OCI-LY1 (cell line): ENCODE measurements at regions not wholly inside any gene's neighbourhood (a gene's known extent, or its start where the extent isn't known, plus 50 kb on each side); places are given as distances from the start of the nearest gene placed in this dataset.

ENCODE experiments used
- H2AFZ ChIP-seq: fragments of 200-600 bp; sonication (generic), shearing (Covaris generic); 2 replicates; pipeline ENCODE4 v1.6.0; 2014; ENCODE audit warnings: antibody characterized with exemption, mild to moderate bottlenecking, low read length
- H3F3A ChIP-seq: fragments of 200-600 bp; sonication (generic), shearing (Covaris generic); 2 replicates; pipeline ENCODE4 v1.6.0; 2014; ENCODE audit warnings: mild to moderate bottlenecking, antibody characterized with exemption, low read length, moderate library complexity; ENCODE audit not compliant: insufficient read depth
- H3K27ac ChIP-seq: fragments of 200-600 bp; sonication (generic); 2 replicates; pipeline ENCODE4 v1.5.1; 2014; ENCODE audit warnings: low read length, mixed run types, mild to moderate bottlenecking, low read depth; ENCODE audit not compliant: poor library complexity, severe bottlenecking
- H3K27me3 ChIP-seq: fragments of 200-600 bp; sonication (generic); 2 replicates; pipeline ENCODE4 v1.6.0; 2014; ENCODE audit warnings: antibody characterized with exemption, mild to moderate bottlenecking, low read length, moderate library complexity; ENCODE audit not compliant: insufficient read depth
- H3K36me3 ChIP-seq: fragments of 200-600 bp; sonication (generic); 2 replicates; pipeline ENCODE4 v1.6.1; 2014; ENCODE audit warnings: mild to moderate bottlenecking, antibody characterized with exemption, low read length, moderate library complexity, mixed read lengths; ENCODE audit not compliant: insufficient read depth
- H3K4me1 ChIP-seq: fragments of 200-600 bp; sonication (generic); 2 replicates; pipeline ENCODE4 v1.5.1; 2014; ENCODE audit warnings: mild to moderate bottlenecking, low read length, moderate library complexity; ENCODE audit not compliant: insufficient read depth, severe bottlenecking
- H3K4me2 ChIP-seq: fragments of 200-600 bp; sonication (generic), shearing (Covaris generic); 2 replicates; pipeline ENCODE4 v1.6.1; 2014; ENCODE audit warnings: low read length
- H3K4me3 ChIP-seq: fragments of 200-600 bp; sonication (generic); 2 replicates; pipeline ENCODE4 v1.5.1; 2014; ENCODE audit warnings: low read length, low read depth, mild to moderate bottlenecking, mixed read lengths; ENCODE audit not compliant: poor library complexity, severe bottlenecking
- H3K79me2 ChIP-seq: fragments of 200-600 bp; shearing (Covaris generic); 2 replicates; pipeline ENCODE4 v1.6.1; 2016; ENCODE audit warnings: mixed run types, low read length, mixed read lengths; ENCODE audit not compliant: insufficient read depth
- H3K9ac ChIP-seq: fragments of 200-600 bp; sonication (generic), shearing (Covaris generic); 2 replicates; pipeline ENCODE4 v1.6.1; 2014; ENCODE audit warnings: mild to moderate bottlenecking, low read length, mixed read lengths
- H3K9me2 ChIP-seq: fragments of 200-600 bp; sonication (generic), shearing (Covaris generic); 2 replicates; pipeline ENCODE4 v1.6.1; 2014; ENCODE audit warnings: low read depth, mild to moderate bottlenecking, low read length, mixed read lengths
- H3K9me3 ChIP-seq: fragments of 200-600 bp; shearing (Covaris generic); 2 replicates; pipeline ENCODE4 v1.6.1; 2014; ENCODE audit warnings: low read length, mixed read lengths
- H4K20me1 ChIP-seq: fragments of 200-600 bp; sonication (generic), shearing (Covaris generic); 2 replicates; pipeline ENCODE4 v1.6.0; 2016; ENCODE audit warnings: mild to moderate bottlenecking, low read length; ENCODE audit not compliant: insufficient read depth
- CTCF ChIP-seq: fragments of 200-600 bp; sonication (generic), shearing (Covaris generic); IDR thresholded peaks from 2 replicates; pipeline ENCODE4 v1.5.1; 2017; ENCODE audit warnings: mild to moderate bottlenecking, antibody characterized with exemption, low read length, moderate library complexity, mixed read lengths
- EZH2 ChIP-seq: fragments of 200-600 bp; sonication (generic), shearing (Covaris generic); IDR thresholded peaks from 2 replicates; pipeline ENCODE4 v1.8.0; 2017; ENCODE audit warnings: borderline replicate concordance, mixed run types, mild to moderate bottlenecking, antibody characterized with exemption, low read length, moderate library complexity, mixed read lengths

DNA sequence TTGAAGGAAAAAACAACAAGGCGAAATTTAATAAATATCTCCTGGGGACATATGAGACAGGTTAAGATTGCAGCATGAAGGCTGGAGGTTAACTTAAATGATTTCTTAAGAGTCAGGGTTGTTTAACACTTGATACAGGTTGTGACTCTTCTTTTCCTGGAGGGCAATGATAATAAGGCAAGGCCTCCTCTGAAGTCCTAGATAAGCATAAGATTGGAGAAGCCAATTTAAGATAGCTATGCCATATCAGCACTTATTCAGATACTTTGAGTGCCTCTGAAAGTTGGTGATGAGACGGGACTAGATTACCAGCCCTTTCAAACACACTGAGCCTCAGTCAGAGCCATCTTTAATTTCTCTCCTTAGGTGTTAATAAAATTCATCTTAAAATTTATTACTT lies 350.8 kb downstream of the FBXO8 start:
- Histone ChIP-seq H3K36me3 (no peaks in the 10 kb centered on the region), H3F3A (no peaks in the 10 kb centered on the region), H3K27me3 (no peaks in the 10 kb centered on the region), H3K4me2 (no peak overlapping the region), H3K4me3 (no peak overlapping the region), H4K20me1 (no peaks in the 10 kb centered on the region), H3K9me2 (no peaks in the 10 kb centered on the region), H3K79me2 (no peaks in the 10 kb centered on the region), H3K4me1 (no peaks in the 10 kb centered on the region), H2AFZ (no peak overlapping the region), H3K9ac (no peak overlapping the region), H3K9me3 (no peaks in the 10 kb centered on the region), H3K27ac (no peak overlapping the region)
- no peak for TF ChIP-seq CTCF
- no peak for TF ChIP-seq EZH2

- H3K4me3 ChIP-seq = no peak overlapping the region
- no peaks in the 10 kb centered on the region for H3K4me1 ChIP-seq
- H2AFZ ChIP-seq = no peak overlapping the region
- H3K79me2 ChIP-seq = no peaks in the 10 kb centered on the region
- no peaks in the 10 kb centered on the region for H3K36me3 ChIP-seq
- no peaks in the 10 kb centered on the region for H3K9me2 ChIP-seq
- no peak overlapping the region for H3K9ac ChIP-seq
- TF ChIP-seq CTCF (no peak), EZH2 (no peak)
- no peaks in the 10 kb centered on the region for H3F3A ChIP-seq
- no peak overlapping the region for H3K4me2 ChIP-seq
- no peak overlapping the region for H3K27ac ChIP-seq
- no peaks in the 10 kb centered on the region for H3K27me3 ChIP-seq
- H4K20me1 ChIP-seq = no peaks in the 10 kb centered on the region
- no peaks in the 10 kb centered on the region for H3K9me3 ChIP-seq
These were observed 353.0 kb downstream of the FBXO8 start for GRCh38 chr4:173930329-173930967.

- Histone ChIP-seq H3K4me1 (no peaks in the 10 kb centered on the region), H3K9me3 (no peaks in the 10 kb centered on the region), H4K20me1 (no peaks in the 10 kb centered on the region), H3K4me3 (no peak overlapping the region), H3K27me3 (no peaks in the 10 kb centered on the region), H3K4me2 (no peak overlapping the region), H3K9ac (no peak overlapping the region), H3K9me2 (no peaks in the 10 kb centered on the region), H3F3A (no peaks in the 10 kb centered on the region), H3K27ac (no peak overlapping the region), H3K79me2 (no peaks in the 10 kb centered on the region), H2AFZ (no peak overlapping the region), H3K36me3 (no peaks in the 10 kb centered on the region)
- TF ChIP-seq EZH2 = no peak
- TF ChIP-seq CTCF = no peak
These were observed 353.5 kb downstream of the FBXO8 start for GRCh38 chr4:173929921-173930320.
